GM12878 (cell line): ENCODE measurements at regions not wholly inside any gene's neighbourhood (a gene's known extent, or its start where the extent isn't known, plus 50 kb on each side); places are given as distances from the start of the nearest gene placed in this dataset.

Experiments used
- ATAC-seq: fragments of 200-7000 bp; cut with Tn5 transposase; 3 replicates; pipeline ENCODE4 v1.9.1; 2020; ENCODE audit warnings: mild to moderate bottlenecking, moderate library complexity
- BruUV-seq: library from RNA; stranded (reverse); fragments of 400-500 nt; replicated peaks from 2 replicates; lab custom pipeline; 2021; lab: Mats Ljungman, UMichigan
- CTCF ChIA-PET: fragments of 300-600 bp; sonication (Branson Sonifier 250); formaldehyde crosslinking; extraction: SDS; loops from one replicate; lab custom pipeline; 2021; ENCODE audit warnings: inconsistent platforms; lab: Yijun Ruan, JAX
- POLR2A ChIA-PET: fragments of 350-600 bp; formaldehyde crosslinking; extraction: SDS; loops from one replicate; lab custom pipeline; 2021; ENCODE audit warnings: inconsistent platforms; lab: Charles Lee
- RAD21 ChIA-PET: fragments of 300-600 bp; sonication (Branson Sonifier 250); formaldehyde crosslinking; loops from one replicate; lab custom pipeline; 2023; ENCODE audit warnings: antibody characterized with exemption; ENCODE audit not compliant: unreplicated experiment; lab: Charles Lee
- SMC1A ChIA-PET: fragments of 300-600 bp; sonication (Branson Sonifier 250); formaldehyde crosslinking; loops from one replicate; lab custom pipeline; 2023; ENCODE audit not compliant: unreplicated experiment, uncharacterized antibody; lab: Charles Lee
- DNase-seq: peaks from one replicate; pipeline ENCODE4 v3.0.0-alpha.2; 2011; ENCODE audit warnings: low read depth, low spot score
- FAIRE-seq: peaks from 3 replicates; lab custom pipeline; 2011; peaks lifted over from hg19 to GRCh38; lab: Jason Lieb, UNC
- H2AFZ ChIP-seq: 2 replicates; pipeline ENCODE4 v1.6.0; 2011; ENCODE audit warnings: low read depth, low read length, control low read depth; ENCODE audit not compliant: control insufficient read depth
- H3K27ac ChIP-seq: 2 replicates; pipeline ENCODE4 v1.5.1; 2011; ENCODE audit warnings: control low read depth; ENCODE audit not compliant: control insufficient read depth, insufficient read depth
- H3K27me3 ChIP-seq, 2 experiments: replicated peaks in 1 of 2; 2 replicates each; pipeline versions ENCODE4 v1.6.0 to v1.6.1; 2011; ENCODE audit warnings: low read length in 1 of 2; ENCODE audit not compliant: control insufficient read depth in 2 of 2, insufficient read depth in 2 of 2
- H3K36me3 ChIP-seq, 2 experiments: 2 replicates each; pipeline ENCODE4 v1.5.1; 2011; ENCODE audit warnings: low read length in 1 of 2; ENCODE audit not compliant: control insufficient read depth in 2 of 2, insufficient read depth in 2 of 2
- H3K4me1 ChIP-seq: 2 replicates; pipeline ENCODE4 v1.6.1; 2011; ENCODE audit warnings: mild to moderate bottlenecking, low read length, moderate library complexity, mixed read lengths; ENCODE audit not compliant: control insufficient read depth, insufficient read depth
- H3K4me2 ChIP-seq: 2 replicates; pipeline ENCODE4 v1.6.0; 2011; ENCODE audit warnings: control low read depth; ENCODE audit not compliant: control insufficient read depth, insufficient read depth
- H3K4me3 ChIP-seq: fragments of 200-600 bp; sonication (generic); 2 replicates; pipeline ENCODE4 v1.5.1; 2016
- H3K79me2 ChIP-seq: 2 replicates; pipeline ENCODE4 v1.6.0; 2011; ENCODE audit warnings: low read length; ENCODE audit not compliant: control insufficient read depth, insufficient read depth
- H3K9ac ChIP-seq: 2 replicates; pipeline ENCODE4 v1.8.0; 2011; ENCODE audit warnings: low read length, control low read depth, mixed read lengths; ENCODE audit not compliant: control insufficient read depth, insufficient read depth
- H3K9me3 ChIP-seq: replicated peaks from 3 replicates; pipeline ENCODE4 v1.5.1; 2011; ENCODE audit warnings: mild to moderate bottlenecking, low read length; ENCODE audit not compliant: control insufficient read depth, insufficient read depth
- H4K20me1 ChIP-seq: 2 replicates; pipeline ENCODE4 v1.6.0; 2011; ENCODE audit not compliant: control insufficient read depth, insufficient read depth
- ATF7 ChIP-seq: fragments of 450-650 bp; IDR thresholded peaks from 2 replicates; pipeline ENCODE4 v1.6.1; 2016; ENCODE audit warnings: low read depth, mild to moderate bottlenecking
- CEBPZ ChIP-seq: fragments of 150-350 bp; IDR thresholded peaks from 2 replicates; pipeline ENCODE4 v1.6.1; 2016; ENCODE audit warnings: low read depth, low read length
- CUX1 ChIP-seq: IDR thresholded peaks from 2 replicates; pipeline ENCODE4 v1.6.1; 2012; ENCODE audit warnings: improper control_type of control experiment, low read depth, low read length; ENCODE audit not compliant: insufficient replicate concordance
- LARP7 ChIP-seq: fragments of 450-650 bp; IDR thresholded peaks from 2 replicates; pipeline ENCODE4 v1.6.1; 2017; ENCODE audit warnings: mild to moderate bottlenecking
- MLLT1 ChIP-seq: fragments of 450-650 bp; IDR thresholded peaks from 2 replicates; pipeline ENCODE4 v1.6.1; 2016; ENCODE audit warnings: mild to moderate bottlenecking
- MTA2 ChIP-seq: fragments of 450-650 bp; IDR thresholded peaks from 2 replicates; pipeline ENCODE4 v1.6.1; 2016; ENCODE audit warnings: low read depth, mild to moderate bottlenecking, moderate library complexity
- NR2F1 ChIP-seq: fragments of 450-650 bp; conservative IDR thresholded peaks from 2 replicates; pipeline ENCODE4 v1.6.1; 2017; ENCODE audit warnings: mild to moderate bottlenecking
- POLR2A ChIP-seq: IDR thresholded peaks from 2 replicates; pipeline ENCODE4 v1.6.1; 2011; ENCODE audit warnings: low read depth, mild to moderate bottlenecking, low read length
- POLR2AphosphoS5 ChIP-seq: IDR thresholded peaks from 2 replicates; pipeline ENCODE4 v1.6.1; 2011; ENCODE audit warnings: mild to moderate bottlenecking, low read length, inconsistent platforms
- SMAD1 ChIP-seq: fragments of 450-650 bp; IDR thresholded peaks from 2 replicates; pipeline ENCODE4 v1.6.1; 2018; ENCODE audit warnings: mild to moderate bottlenecking, low read depth; ENCODE audit not compliant: partially characterized antibody
- YBX1 ChIP-seq: fragments of 450-650 bp; IDR thresholded peaks from 2 replicates; pipeline ENCODE4 v1.6.1; 2016; ENCODE audit warnings: antibody characterized with exemption
- WGBS: methylation state at CpG from one replicate; pipeline ENCODE4 v1.1.6; 2016; ENCODE audit warnings: low lambda C conversion rate; ENCODE audit not compliant: insufficient replicate concordance, insufficient coverage; ENCODE audit errors: missing lambda C conversion rate; 5-methylcytosine and 5-hydroxymethylcytosine counted together
- in situ Hi-C: fragments of 300-500 bp; cut with MboI; formaldehyde crosslinking; loops from 9 replicates; pipeline ENCODE4 v1.14.3; 2018; ENCODE audit warnings: mixed read lengths
- intact Hi-C: fragments of 100-400 bp; cut with micrococcal nuclease; formaldehyde crosslinking; loops from one replicate; pipeline ENCODE4 v1.14.2; 2022; ENCODE audit not compliant: unreplicated experiment

- in situ Hi-C loops: loop anchor here (25.0 kb wide), 1 partner anchor 1031 kb away; no protein-coding TSS in a partner anchor
- no peak for FAIRE-seq
- TF ChIP-seq YBX1 (no peak), MLLT1 (peak; percentile 88), CUX1 (no peak), MTA2 (0 out of 2 replicates have a peak, but pooled peaks have one; percentile 33), LARP7 (peak; percentile 44), POLR2AphosphoS5 (peak; percentile 66), SMAD1 (peak; percentile 15), ATF7 (no peak), POLR2A (no peak), CEBPZ (no peak), NR2F1 (no peak)
Measured at GRCh38 chr12:11555743-11556625, 93.5 kb upstream of the ETV6 start.

More at GRCh38 chr12:11555743-11556625, 93.5 kb upstream of the ETV6 start:
- peak overlapping the region; percentile 4 for H3K9ac ChIP-seq
- H4K20me1 ChIP-seq: no peaks in the 10 kb centered on the region
- ChIA-PET CTCF (interaction anchor here (0.6 to 12.5 kb wide), 18 partner anchors 9 to 775 kb away, joined by 3 to 148 read pairs (median 6); no protein-coding TSS in a partner anchor), SMC1A (interaction anchor here (0.8 to 13.0 kb wide), 19 partner anchors 9 to 801 kb away, joined by 3 to 225 read pairs (median 4); partner anchors contain the start of gene BORCS5), POLR2A (interaction anchor here (0.6 to 6.7 kb wide), 19 partner anchors 8 to 1169 kb away, joined by 3 to 64 read pairs (median 5); partner anchors contain the start of gene ETV6), RAD21 (interaction anchor here (0.6 to 16.5 kb wide), 17 partner anchors 9 to 950 kb away, joined by 3 to 322 read pairs (median 8); partner anchors contain the start of gene ETV6)
- no peaks in the 10 kb centered on the region for H3K36me3 ChIP-seq
- H3K4me1 ChIP-seq: peaks cover 6% of the 10 kb centered on the region; the same call in 1 of the 2 replicates
- H3K27ac ChIP-seq: peak overlapping the region; percentile 70
- peak overlapping the region; percentile 15; the same call in 1 of the 2 replicates for H3K4me3 ChIP-seq
- no peaks in the 10 kb centered on the region for H3K27me3 ChIP-seq
- BruUV-seq: no TSS peak
- no peaks in the 10 kb centered on the region for H3K79me2 ChIP-seq
- H3K4me2 ChIP-seq: peak overlapping the region; percentile 52
- H3K9me3 ChIP-seq: no peaks in the 10 kb centered on the region; the same call in 2 of the 3 replicates
- ATAC-seq: peak; percentile 50
- peak overlapping the region; percentile 18 for H2AFZ ChIP-seq
- intact Hi-C loops: no loop called here
- 83% methylated on average over 11 of the region's 11 CpGs for WGBS
- DNase-seq: no peak
